ENCODE measurements at regions not wholly inside any gene's neighbourhood (a gene's known extent, or its start where the extent isn't known, plus 50 kb on each side); places are given as distances from the start of the nearest gene placed in this dataset.

DNA sequence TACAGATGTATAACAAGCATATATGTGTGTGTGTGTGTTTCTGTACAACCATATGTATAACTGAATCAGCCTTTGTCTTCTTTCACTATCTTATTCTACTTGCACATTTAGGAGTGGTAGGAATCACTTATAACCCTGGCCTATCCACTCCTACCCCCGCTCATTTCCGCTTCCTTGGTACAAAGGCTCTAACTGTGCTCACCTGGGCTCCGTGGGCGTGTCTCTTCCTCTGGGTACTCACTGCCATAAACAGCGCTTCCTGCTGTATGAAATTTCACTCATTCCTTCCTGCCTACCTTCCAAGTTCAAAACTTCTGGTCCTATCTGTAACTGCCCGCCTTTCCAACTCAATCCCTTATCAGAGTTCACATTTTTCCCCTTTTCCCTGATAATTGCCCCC is 815.5 kb downstream of the EPHA4 start:
- Histone ChIP-seq H4K20me1 (ENCODE audit: insufficient read depth, low read length) (no peaks in the 10 kb centered on the region), H3K4me3 (replicated peaks in 1 of 3; ENCODE audit: insufficient read depth in 1 of 3, low read depth in 2 of 3, low read length in 3 of 3) (no peak overlapping the region), H3K27me3 (ENCODE audit: control insufficient read depth in 1 of 2, insufficient read depth in 2 of 2, low read length in 2 of 2) (no peaks in the 10 kb centered on the region), H3K9ac (ENCODE audit: insufficient read depth, low read depth, low read length) (no peak overlapping the region), H3K4me1 (ENCODE audit: insufficient read depth, low read length) (no peaks in the 10 kb centered on the region), H3K9me3 (ENCODE audit: low read length) (peaks cover 62% of the 10 kb centered on the region), H2AFZ (ENCODE audit: low read length) (no peak overlapping the region), H3K27ac (ENCODE audit: extremely low read length, insufficient read depth, low read length) (no peak overlapping the region), H3K4me2 (ENCODE audit: low read depth, low read length) (no peak overlapping the region), H3K36me3 (replicated peaks in 1 of 2; ENCODE audit: control insufficient read depth in 1 of 2, insufficient read depth in 2 of 2, low read length in 2 of 2) (no peaks in the 10 kb centered on the region), H3K79me2 (ENCODE audit: insufficient read depth, low read length) (no peaks in the 10 kb centered on the region)
- 11% methylated on average over 6 of the region's 6 CpGs for WGBS (ENCODE audit: low lambda C conversion rate)
- POLR2A ChIA-PET, result no interaction called here
- BruUV-seq (replicated peaks), result no TSS peak
- in situ Hi-C loops (cut with HindIII; ENCODE audit: extremely low pct_ligation_motif_present, low pct_unique_long_range_greater_than_20kb), result no loop called here
- FAIRE-seq, result no peak
- CTCF ChIA-PET (ENCODE audit: low intra/inter-chr PET ratio, low total read pairs), result no interaction called here
- no peak for DNase-seq (ENCODE audit: low spot score)
- intact Hi-C loops (cut with micrococcal nuclease; ENCODE audit: unreplicated experiment), result no loop called here
- no peak for ATAC-seq
- no peak for TF ChIP-seq HNRNPL (IDR thresholded peaks at IDR 0.05; ENCODE audit: low read depth, low read length)
- TF ChIP-seq TFAP4 (IDR thresholded peaks at IDR 0.05; ENCODE audit: borderline replicate concordance, low read depth), result no peak
- TF ChIP-seq ZNF780A (CRISPR knock-in tag; IDR thresholded peaks at IDR 0.05), result no peak
- TF ChIP-seq NR3C1 (CRISPR knock-in tag; IDR thresholded peaks at IDR 0.05), result no peak
- no peak for TF ChIP-seq MXD4 (CRISPR knock-in tag; IDR thresholded peaks at IDR 0.05)
- no peak for TF ChIP-seq ZUFSP (CRISPR knock-in tag; IDR thresholded peaks at IDR 0.05; ENCODE audit: borderline replicate concordance)
- no peak for TF ChIP-seq ZNF564 (CRISPR knock-in tag; IDR thresholded peaks at IDR 0.05)
- TF ChIP-seq, protein P1, sequence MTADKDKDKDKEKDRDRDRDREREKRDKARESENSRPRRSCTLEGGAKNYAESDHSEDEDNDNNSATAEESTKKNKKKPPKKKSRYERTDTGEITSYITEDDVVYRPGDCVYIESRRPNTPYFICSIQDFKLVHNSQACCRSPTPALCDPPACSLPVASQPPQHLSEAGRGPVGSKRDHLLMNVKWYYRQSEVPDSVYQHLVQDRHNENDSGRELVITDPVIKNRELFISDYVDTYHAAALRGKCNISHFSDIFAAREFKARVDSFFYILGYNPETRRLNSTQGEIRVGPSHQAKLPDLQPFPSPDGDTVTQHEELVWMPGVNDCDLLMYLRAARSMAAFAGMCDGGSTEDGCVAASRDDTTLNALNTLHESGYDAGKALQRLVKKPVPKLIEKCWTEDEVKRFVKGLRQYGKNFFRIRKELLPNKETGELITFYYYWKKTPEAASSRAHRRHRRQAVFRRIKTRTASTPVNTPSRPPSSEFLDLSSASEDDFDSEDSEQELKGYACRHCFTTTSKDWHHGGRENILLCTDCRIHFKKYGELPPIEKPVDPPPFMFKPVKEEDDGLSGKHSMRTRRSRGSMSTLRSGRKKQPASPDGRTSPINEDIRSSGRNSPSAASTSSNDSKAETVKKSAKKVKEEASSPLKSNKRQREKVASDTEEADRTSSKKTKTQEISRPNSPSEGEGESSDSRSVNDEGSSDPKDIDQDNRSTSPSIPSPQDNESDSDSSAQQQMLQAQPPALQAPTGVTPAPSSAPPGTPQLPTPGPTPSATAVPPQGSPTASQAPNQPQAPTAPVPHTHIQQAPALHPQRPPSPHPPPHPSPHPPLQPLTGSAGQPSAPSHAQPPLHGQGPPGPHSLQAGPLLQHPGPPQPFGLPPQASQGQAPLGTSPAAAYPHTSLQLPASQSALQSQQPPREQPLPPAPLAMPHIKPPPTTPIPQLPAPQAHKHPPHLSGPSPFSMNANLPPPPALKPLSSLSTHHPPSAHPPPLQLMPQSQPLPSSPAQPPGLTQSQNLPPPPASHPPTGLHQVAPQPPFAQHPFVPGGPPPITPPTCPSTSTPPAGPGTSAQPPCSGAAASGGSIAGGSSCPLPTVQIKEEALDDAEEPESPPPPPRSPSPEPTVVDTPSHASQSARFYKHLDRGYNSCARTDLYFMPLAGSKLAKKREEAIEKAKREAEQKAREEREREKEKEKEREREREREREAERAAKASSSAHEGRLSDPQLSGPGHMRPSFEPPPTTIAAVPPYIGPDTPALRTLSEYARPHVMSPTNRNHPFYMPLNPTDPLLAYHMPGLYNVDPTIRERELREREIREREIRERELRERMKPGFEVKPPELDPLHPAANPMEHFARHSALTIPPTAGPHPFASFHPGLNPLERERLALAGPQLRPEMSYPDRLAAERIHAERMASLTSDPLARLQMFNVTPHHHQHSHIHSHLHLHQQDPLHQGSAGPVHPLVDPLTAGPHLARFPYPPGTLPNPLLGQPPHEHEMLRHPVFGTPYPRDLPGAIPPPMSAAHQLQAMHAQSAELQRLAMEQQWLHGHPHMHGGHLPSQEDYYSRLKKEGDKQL (CRISPR knock-in tag; IDR thresholded peaks at IDR 0.05; ENCODE audit: low read depth), result no peak
- TF ChIP-seq DR1 (CRISPR knock-in tag; IDR thresholded peaks at IDR 0.05), result no peak
- TF ChIP-seq ZBTB43 (CRISPR knock-in tag; conservative IDR thresholded peaks at IDR 0.05), result no peak
- TF ChIP-seq ZNF432 (CRISPR knock-in tag; IDR thresholded peaks at IDR 0.05; ENCODE audit: borderline replicate concordance), result no peak
- TF ChIP-seq, protein P2, sequence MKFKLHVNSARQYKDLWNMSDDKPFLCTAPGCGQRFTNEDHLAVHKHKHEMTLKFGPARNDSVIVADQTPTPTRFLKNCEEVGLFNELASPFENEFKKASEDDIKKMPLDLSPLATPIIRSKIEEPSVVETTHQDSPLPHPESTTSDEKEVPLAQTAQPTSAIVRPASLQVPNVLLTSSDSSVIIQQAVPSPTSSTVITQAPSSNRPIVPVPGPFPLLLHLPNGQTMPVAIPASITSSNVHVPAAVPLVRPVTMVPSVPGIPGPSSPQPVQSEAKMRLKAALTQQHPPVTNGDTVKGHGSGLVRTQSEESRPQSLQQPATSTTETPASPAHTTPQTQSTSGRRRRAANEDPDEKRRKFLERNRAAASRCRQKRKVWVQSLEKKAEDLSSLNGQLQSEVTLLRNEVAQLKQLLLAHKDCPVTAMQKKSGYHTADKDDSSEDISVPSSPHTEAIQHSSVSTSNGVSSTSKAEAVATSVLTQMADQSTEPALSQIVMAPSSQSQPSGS (CRISPR knock-in tag; IDR thresholded peaks at IDR 0.05), result no peak
